Ascending aorta (tissue), 2 donors: ENCODE measurements at regions not wholly inside any gene's neighbourhood (a gene's known extent, or its start where the extent isn't known, plus 50 kb on each side); places are given as distances from the start of the nearest gene placed in this dataset.

Source experiments
- DNase-seq, 2 donors: peaks; one replicate each; pipeline ENCODE4 v3.0.0-alpha.2; 2019; ENCODE audit warnings: low spot score in 2 of 2
- H3K27ac ChIP-seq, 2 donors: fragments of 200-600 bp; sonication (generic); one replicate each; pipeline ENCODE4 v1.5.1; 2016 to 2017; ENCODE audit warnings: mild to moderate bottlenecking in 1 of 2
- H3K27me3 ChIP-seq: fragments of 200-600 bp; sonication (generic); one replicate; pipeline ENCODE4 v1.5.1; 2017
- H3K36me3 ChIP-seq, 2 donors: fragments of 200-600 bp; sonication (generic); one replicate each; pipeline ENCODE4 v1.5.1; 2016
- H3K4me1 ChIP-seq, 2 donors: fragments of 200-600 bp; sonication (generic); one replicate each; pipeline ENCODE4 v1.5.1; 2016 to 2017; ENCODE audit warnings: mild to moderate bottlenecking in 1 of 2
- H3K4me3 ChIP-seq, 2 donors: fragments of 200-600 bp; sonication (generic); one replicate each; pipeline ENCODE4 v1.5.1; 2016 to 2017; ENCODE audit warnings: mild to moderate bottlenecking in 1 of 2
- H3K9me3 ChIP-seq, 2 donors: fragments of 200-600 bp; sonication (generic); one replicate each; pipeline ENCODE4 v1.5.1; 2016
- CTCF ChIP-seq, 3 experiments: fragments of 200-600 bp in 2 of 3; fragments of 450-650 bp in 1 of 3; sonication (generic) in 2 of 3; IDR thresholded peaks; one replicate each; pipeline ENCODE4 v1.5.1; 2016 to 2019; ENCODE audit warnings: antibody characterized with exemption in 3 of 3, mild to moderate bottlenecking in 1 of 3, moderate library complexity in 1 of 3
- intact Hi-C: fragments of 100-400 bp; cut with DNase I; formaldehyde crosslinking; loops from one replicate; pipeline ENCODE4 v1.15.1; 2023

GRCh38 chr7:144907577-144907976 is 71.7 kb upstream of the TPK1 start:
- H3K27me3 ChIP-seq, result no peaks in the 10 kb centered on the region
- TF ChIP-seq CTCF (IDR thresholded peaks at IDR 0.05), result no peak
- H3K4me3 ChIP-seq, result no peak overlapping the region
- no peaks in the 10 kb centered on the region for H3K9me3 ChIP-seq
- no peaks in the 10 kb centered on the region for H3K36me3 ChIP-seq
- no peak for DNase-seq
- H3K4me1 ChIP-seq, result no peaks in the 10 kb centered on the region
- intact Hi-C loops, result no loop called here
- H3K27ac ChIP-seq, result no peak overlapping the region

- no peak overlapping the region for H3K27ac ChIP-seq
- no peak overlapping the region for H3K4me3 ChIP-seq
- no peaks in the 10 kb centered on the region for H3K4me1 ChIP-seq
- no peaks in the 10 kb centered on the region for H3K9me3 ChIP-seq
- H3K36me3 ChIP-seq, result no peaks in the 10 kb centered on the region
- DNase-seq, result no peak
- H3K27me3 ChIP-seq, result no peaks in the 10 kb centered on the region
- no peak for TF ChIP-seq CTCF (IDR thresholded peaks at IDR 0.05)
- intact Hi-C loops, result no loop called here
Measured at GRCh38 chr7:144903201-144903600, 67.3 kb upstream of the TPK1 start.

- no peaks in the 10 kb centered on the region for H3K36me3 ChIP-seq
- no peak overlapping the region for H3K4me3 ChIP-seq
- no peaks in the 10 kb centered on the region for H3K9me3 ChIP-seq
- DNase-seq, result no peak
- no peaks in the 10 kb centered on the region for H3K27me3 ChIP-seq
- intact Hi-C loops, result no loop called here
- no peak overlapping the region for H3K27ac ChIP-seq
- TF ChIP-seq CTCF (IDR thresholded peaks at IDR 0.05), result no peak
- H3K4me1 ChIP-seq, result no peaks in the 10 kb centered on the region
Measured at GRCh38 chr7:144892761-144893160, 56.9 kb upstream of the TPK1 start.
